ENCODE measurements at regions not wholly inside any gene's neighbourhood (a gene's known extent, or its start where the extent isn't known, plus 50 kb on each side); places are given as distances from the start of the nearest gene placed in this dataset.
"Not testable (repeated sequence)": the region's sequence is repeated elsewhere in the genome, so short reads cannot be mapped to it uniquely, and the experiment has no call there.

GRCh38 chr14:23898359-23898758 is 55.2 kb upstream of the DHRS4 start:
- not testable (repeated sequence) for DNase-seq

GRCh38 chr14:23899788-23900187 is 53.8 kb upstream of the DHRS4 start:
- no peak for DNase-seq

- DNase-seq: no peak
Measured at GRCh38 chr14:23903442-23903841, 50.1 kb upstream of the DHRS4 start.

Data from right kidney (tissue), 1 donor.